Left renal cortex interstitium (tissue), 4 donors: ENCODE measurements at regions not wholly inside any gene's neighbourhood (a gene's known extent, or its start where the extent isn't known, plus 50 kb on each side); places are given as distances from the start of the nearest gene placed in this dataset.
"Not testable (repeated sequence)": the region's sequence is repeated elsewhere in the genome, so short reads cannot be mapped to it uniquely, and the experiment has no call there.

Experiments
- DNase-seq, 4 donors: peaks; one replicate each; pipeline ENCODE4 v3.0.0-alpha.2; 2013; ENCODE audit warnings: low read depth in 4 of 4, low spot score in 2 of 4, missing footprints in 1 of 4

- DNase-seq = not testable (repeated sequence)
Observed at GRCh38 chr13:27363637-27364036, 60.8 kb upstream of the GTF3A start.

GRCh38 chr13:27367570-27367969 lies 56.8 kb upstream of the GTF3A start:
- DNase-seq = no peak

DNA sequence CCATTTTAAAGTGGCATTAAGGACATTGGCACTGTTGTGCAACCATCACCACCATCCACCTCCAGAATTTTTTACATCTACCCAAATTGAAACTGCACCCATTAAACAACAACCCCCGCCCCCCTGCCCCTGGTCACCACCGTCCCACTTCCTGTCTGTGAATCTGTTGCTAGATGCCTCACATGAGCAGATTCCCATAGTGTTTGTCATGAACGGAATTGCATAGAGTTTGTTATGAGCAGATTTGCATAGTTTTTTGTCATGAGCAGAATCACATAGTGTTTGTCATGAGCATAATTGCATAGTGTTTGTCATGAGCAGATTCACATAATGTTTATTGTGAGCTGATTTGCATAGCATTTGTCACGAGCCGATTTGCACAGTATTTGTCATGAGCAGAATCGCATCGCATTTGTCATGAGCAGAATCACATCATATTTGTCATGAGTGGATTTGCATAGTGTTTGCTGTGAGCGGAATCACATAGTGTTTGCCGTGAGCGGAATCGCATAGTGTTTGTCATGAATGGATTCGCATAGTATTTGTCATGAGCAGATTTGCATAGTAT lies 54.0 kb upstream of the GTF3A start:
- no peak for DNase-seq

GRCh38 chr13:27371932-27372331 lies 52.5 kb upstream of the GTF3A start:
- no peak for DNase-seq

DNA sequence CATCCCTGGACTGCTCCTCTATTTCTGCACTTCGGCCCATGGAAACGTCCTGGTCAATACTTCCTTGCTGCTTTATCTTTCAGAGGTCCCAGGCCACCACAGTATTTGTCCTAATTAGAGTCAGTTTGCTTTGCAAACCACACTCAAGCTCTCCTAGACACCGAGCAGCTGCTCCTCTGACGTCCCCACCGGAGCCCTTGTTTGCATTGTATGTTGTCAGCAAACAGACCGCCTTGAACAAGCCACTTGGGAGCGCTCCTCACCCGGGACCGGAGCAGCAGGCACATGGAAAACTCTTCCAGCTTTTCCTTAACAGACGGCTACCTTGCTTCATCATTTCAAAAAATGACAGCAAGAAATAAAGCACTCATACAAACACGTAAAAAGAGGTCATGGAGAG lies 51.5 kb upstream of the GTF3A start:
- DNase-seq = no peak

DNA sequence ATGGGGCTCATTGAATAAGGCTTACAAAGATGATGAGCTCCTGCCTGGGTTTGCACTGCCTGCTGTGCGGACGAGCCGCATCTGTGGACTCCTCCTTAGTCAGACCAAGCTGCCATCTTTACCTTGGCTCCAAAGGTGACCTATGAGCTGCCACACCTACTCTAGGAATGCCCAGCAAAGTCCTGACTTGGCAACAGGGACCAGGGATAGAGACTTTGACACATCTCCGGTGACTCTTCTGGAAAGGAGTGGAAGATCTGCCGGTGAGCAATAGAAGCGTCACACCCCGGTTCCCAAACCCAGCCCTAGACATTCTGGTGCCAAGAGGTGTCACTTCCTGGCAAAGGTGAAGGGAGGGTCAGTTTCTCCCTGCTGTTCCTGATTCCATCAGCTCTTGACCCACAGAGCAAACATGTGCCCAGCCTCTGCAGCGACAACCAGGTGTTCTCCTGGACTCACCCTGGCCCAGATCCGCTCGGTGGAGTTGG lies 50.2 kb upstream of the GTF3A start:
- no peak for DNase-seq
